Esophagus squamous epithelium (tissue), 4 donors: ENCODE measurements at regions not wholly inside any gene's neighbourhood (a gene's known extent, or its start where the extent isn't known, plus 50 kb on each side); places are given as distances from the start of the nearest gene placed in this dataset.

Experiments used
- POLR2A ChIP-seq, 4 donors: fragments of 450-650 bp; IDR thresholded peaks; one replicate each; pipeline ENCODE4 v1.6.1; 2017; ENCODE audit warnings: antibody characterized with exemption in 4 of 4, mild to moderate bottlenecking in 4 of 4, moderate library complexity in 3 of 4
- TF ChIP-seq, protein P1 (sequence below), 6 experiments: fragments of 450-650 bp in 4 of 6; fragments of 200-600 bp in 2 of 6; sonication (generic) in 2 of 6; IDR thresholded peaks; one replicate each; pipeline ENCODE4 v1.5.1; 2016 to 2019; ENCODE audit warnings: antibody characterized with exemption in 6 of 6, mild to moderate bottlenecking in 4 of 6, moderate library complexity in 4 of 6

GRCh38 chr6:53995935-53996334, 115.3 kb upstream of the MLIP start:
- TF ChIP-seq, protein P1, sequence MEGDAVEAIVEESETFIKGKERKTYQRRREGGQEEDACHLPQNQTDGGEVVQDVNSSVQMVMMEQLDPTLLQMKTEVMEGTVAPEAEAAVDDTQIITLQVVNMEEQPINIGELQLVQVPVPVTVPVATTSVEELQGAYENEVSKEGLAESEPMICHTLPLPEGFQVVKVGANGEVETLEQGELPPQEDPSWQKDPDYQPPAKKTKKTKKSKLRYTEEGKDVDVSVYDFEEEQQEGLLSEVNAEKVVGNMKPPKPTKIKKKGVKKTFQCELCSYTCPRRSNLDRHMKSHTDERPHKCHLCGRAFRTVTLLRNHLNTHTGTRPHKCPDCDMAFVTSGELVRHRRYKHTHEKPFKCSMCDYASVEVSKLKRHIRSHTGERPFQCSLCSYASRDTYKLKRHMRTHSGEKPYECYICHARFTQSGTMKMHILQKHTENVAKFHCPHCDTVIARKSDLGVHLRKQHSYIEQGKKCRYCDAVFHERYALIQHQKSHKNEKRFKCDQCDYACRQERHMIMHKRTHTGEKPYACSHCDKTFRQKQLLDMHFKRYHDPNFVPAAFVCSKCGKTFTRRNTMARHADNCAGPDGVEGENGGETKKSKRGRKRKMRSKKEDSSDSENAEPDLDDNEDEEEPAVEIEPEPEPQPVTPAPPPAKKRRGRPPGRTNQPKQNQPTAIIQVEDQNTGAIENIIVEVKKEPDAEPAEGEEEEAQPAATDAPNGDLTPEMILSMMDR (IDR thresholded peaks at IDR 0.05): no peak
- TF ChIP-seq POLR2A (IDR thresholded peaks at IDR 0.05): no peak
